DND-41 (cell line): ENCODE measurements at regions not wholly inside any gene's neighbourhood (a gene's known extent, or its start where the extent isn't known, plus 50 kb on each side); places are given as distances from the start of the nearest gene placed in this dataset.

Experiments
- CTCF ChIP-seq: IDR thresholded peaks from 2 replicates; pipeline ENCODE4 v1.5.1; 2012; ENCODE audit warnings: borderline replicate concordance, low read length, moderate library complexity, mild to moderate bottlenecking; ENCODE audit not compliant: poor library complexity, severe bottlenecking; ENCODE audit errors: extremely low read depth
- EZH2 ChIP-seq: IDR thresholded peaks from 3 replicates; pipeline ENCODE4 v1.6.1; 2012; ENCODE audit warnings: borderline replicate concordance, low read depth, mild to moderate bottlenecking, moderate library complexity, low read length, inconsistent platforms; ENCODE audit not compliant: severe bottlenecking

DNA sequence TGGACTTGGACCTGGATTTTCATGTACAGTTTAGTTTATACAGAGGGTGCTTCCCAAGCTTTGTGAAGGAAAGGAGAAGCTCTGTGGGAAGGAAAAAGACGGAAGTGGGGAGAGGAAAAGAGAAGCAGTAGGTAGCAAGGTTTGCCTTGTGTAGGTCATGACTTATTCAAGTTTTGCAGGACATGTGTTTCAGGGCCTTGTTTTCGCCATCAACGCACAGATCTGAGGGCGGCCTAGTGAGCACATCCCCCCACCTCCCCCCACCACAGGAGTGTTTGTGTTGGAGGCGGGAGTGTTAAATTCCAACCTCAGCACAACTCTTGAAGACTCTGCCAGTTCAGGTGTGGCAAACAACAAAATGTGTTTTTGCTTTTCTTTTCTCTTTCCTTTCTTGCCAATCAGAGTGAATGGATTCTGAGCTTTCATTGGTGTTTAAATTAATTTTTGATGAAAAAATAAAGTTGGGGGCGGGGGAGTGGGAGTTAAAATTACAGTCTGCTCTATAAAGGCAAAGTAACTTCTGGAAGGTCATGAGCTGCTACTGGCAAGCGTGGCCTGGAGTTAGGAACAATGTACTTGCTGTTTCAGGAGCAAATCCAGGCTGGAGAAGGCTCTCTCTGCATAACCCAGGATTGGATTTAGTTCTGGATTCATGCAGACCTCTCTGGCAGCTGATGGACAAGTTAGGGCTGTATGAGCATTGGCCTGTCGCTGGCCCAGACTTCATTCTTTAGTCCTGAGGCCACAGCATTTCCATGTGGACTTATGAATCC, 338.5 kb downstream of the CD83 start:
- TF ChIP-seq CTCF: no peak
- TF ChIP-seq EZH2: no peak
